ENCODE measurements at regions not wholly inside any gene's neighbourhood (a gene's known extent, or its start where the extent isn't known, plus 50 kb on each side); places are given as distances from the start of the nearest gene placed in this dataset.
A peak's percentile ranks its signal among the peaks of the same experiment; 100 is the strongest.
"Not testable (repeated sequence)": the region's sequence is repeated elsewhere in the genome, so short reads cannot be mapped to it uniquely, and the experiment has no call there.

- Histone ChIP-seq H3K4me3 (no peak overlapping the region), H3K4me1 (ENCODE audit: control insufficient read depth in 1 of 2, low read depth in 2 of 2) (no peaks in the 10 kb centered on the region), H3K36me3 (no peaks in the 10 kb centered on the region), H3K27me3 (replicated peaks; ENCODE audit: insufficient read depth) (no peaks in the 10 kb centered on the region), H3K9me3 (no peaks in the 10 kb centered on the region), H3K27ac (no peak overlapping the region)
- DNase-seq (ENCODE audit: low spot score), result no peak
- TF ChIP-seq CTCF (IDR thresholded peaks at IDR 0.05), result no peak
- ATAC-seq (ENCODE audit: insufficient number of reproducible peaks, low FRiP score, low read depth), result no peak
These were observed 73.1 kb downstream of the GASK1B start for GRCh38 chr4:158099686-158100085.

GRCh38 chr4:158098802-158099201 is 74.0 kb downstream of the GASK1B start:
- Histone ChIP-seq H3K4me1 (ENCODE audit: control insufficient read depth in 1 of 2, low read depth in 2 of 2) (no peaks in the 10 kb centered on the region), H3K36me3 (no peaks in the 10 kb centered on the region), H3K9me3 (no peaks in the 10 kb centered on the region), H3K27ac (no peak overlapping the region), H3K27me3 (replicated peaks; ENCODE audit: insufficient read depth) (no peaks in the 10 kb centered on the region), H3K4me3 (no peak overlapping the region)
- ATAC-seq (ENCODE audit: insufficient number of reproducible peaks, low FRiP score, low read depth) (no peak), DNase-seq (ENCODE audit: low spot score) (no peak)
- no peak for TF ChIP-seq CTCF (IDR thresholded peaks at IDR 0.05)

GRCh38 chr4:158094413-158095134 is 78.3 kb downstream of the GASK1B start:
- DNase-seq (ENCODE audit: low spot score) (no peak), ATAC-seq (ENCODE audit: insufficient number of reproducible peaks, low FRiP score, low read depth) (no peak)
- Histone ChIP-seq H3K27ac (no peak overlapping the region), H3K4me1 (ENCODE audit: control insufficient read depth in 1 of 2, low read depth in 2 of 2) (peaks cover 0 to 6% of the 10 kb centered on the region in 2 donors), H3K27me3 (replicated peaks; ENCODE audit: insufficient read depth) (no peaks in the 10 kb centered on the region), H3K9me3 (no peaks in the 10 kb centered on the region), H3K4me3 (no peak overlapping the region), H3K36me3 (no peaks in the 10 kb centered on the region)
- no peak for TF ChIP-seq CTCF (IDR thresholded peaks at IDR 0.05)

GRCh38 chr4:158090323-158090722 is 82.5 kb downstream of the GASK1B start:
- H3K4me3 ChIP-seq, result peak overlapping the region; percentile 67
- ATAC-seq (ENCODE audit: insufficient number of reproducible peaks, low FRiP score, low read depth) (no peak), DNase-seq (ENCODE audit: low spot score) (no peak)
- no peak for TF ChIP-seq CTCF (IDR thresholded peaks at IDR 0.05)
- no peaks in the 10 kb centered on the region for H3K9me3 ChIP-seq
- H3K4me1 ChIP-seq (ENCODE audit: control insufficient read depth in 1 of 2, low read depth in 2 of 2), result peaks cover 0 to 6% of the 10 kb centered on the region in 2 donors
- H3K27me3 ChIP-seq (replicated peaks; ENCODE audit: insufficient read depth), result no peaks in the 10 kb centered on the region
- peak overlapping the region in 1 of 2 donors; percentile 39 for H3K27ac ChIP-seq
- no peaks in the 10 kb centered on the region for H3K36me3 ChIP-seq

- not testable (repeated sequence) for H3K27me3 ChIP-seq (replicated peaks; ENCODE audit: insufficient read depth); H3K36me3 ChIP-seq; H3K9me3 ChIP-seq; H3K4me1 ChIP-seq (ENCODE audit: control insufficient read depth in 1 of 2, low read depth in 2 of 2); DNase-seq (ENCODE audit: low spot score); ATAC-seq (ENCODE audit: insufficient number of reproducible peaks, low FRiP score, low read depth)
- Histone ChIP-seq H3K4me3 (peak overlapping the region; percentile 67), H3K27ac (peak overlapping the region in 1 of 2 donors; percentile 39)
These were observed 82.9 kb downstream of the GASK1B start for GRCh38 chr4:158089897-158090296.

- ATAC-seq (ENCODE audit: insufficient number of reproducible peaks, low FRiP score, low read depth) (no peak), DNase-seq (ENCODE audit: low spot score) (no peak)
- H3K27me3 ChIP-seq (replicated peaks; ENCODE audit: insufficient read depth), result no peaks in the 10 kb centered on the region
- H3K4me1 ChIP-seq (ENCODE audit: control insufficient read depth in 1 of 2, low read depth in 2 of 2), result no peaks in the 10 kb centered on the region
- H3K27ac ChIP-seq, result no peak overlapping the region
- no peak for TF ChIP-seq CTCF (IDR thresholded peaks at IDR 0.05)
- peaks cover 3% of the 10 kb centered on the region for H3K9me3 ChIP-seq
- no peak overlapping the region for H3K4me3 ChIP-seq
- no peaks in the 10 kb centered on the region for H3K36me3 ChIP-seq
These were observed 92.5 kb downstream of the GASK1B start for GRCh38 chr4:158080354-158080753.

Data from thoracic aorta (tissue), 2 donors.